Heart left ventricle (tissue), 16 donors: ENCODE measurements at regions not wholly inside any gene's neighbourhood (a gene's known extent, or its start where the extent isn't known, plus 50 kb on each side); places are given as distances from the start of the nearest gene placed in this dataset.

Experiments used
- ATAC-seq, 4 donors: fragments of 200-7000 bp; cut with Tn5 transposase; one replicate each; pipeline ENCODE4 v1.9.1; 2020 to 2022; ENCODE audit warnings: moderate library complexity in 4 of 4, mild to moderate bottlenecking in 3 of 4, moderate number of reproducible peaks in 1 of 4
- DNase-seq, 5 donors: peaks; one replicate each; pipeline ENCODE4 v3.0.0-alpha.2; 2020
- H3K27ac ChIP-seq, 12 donors: fragments of 200-600 bp; sonication (generic) in 4 of 12; one replicate each; pipeline versions ENCODE4 v1.5.0 to v1.8.0; 2016 to 2022; ENCODE audit warnings: mild to moderate bottlenecking in 2 of 12
- H3K27me3 ChIP-seq, 9 donors: fragments of 200-600 bp; sonication (generic) in 2 of 9; one replicate each; pipeline versions ENCODE4 v1.5.1 to v1.8.0; 2016 to 2022; ENCODE audit warnings: mild to moderate bottlenecking in 3 of 9
- H3K36me3 ChIP-seq, 9 donors: fragments of 200-600 bp; sonication (generic) in 2 of 9; one replicate each; pipeline versions ENCODE4 v1.5.0 to v1.8.0; 2018 to 2022; ENCODE audit warnings: mild to moderate bottlenecking in 2 of 9
- H3K4me1 ChIP-seq, 12 donors: fragments of 200-600 bp; sonication (generic) in 4 of 12; one replicate each; pipeline versions ENCODE4 v1.5.0 to v1.8.0; 2016 to 2022; ENCODE audit warnings: mild to moderate bottlenecking in 3 of 12
- H3K4me3 ChIP-seq, 12 donors: fragments of 200-600 bp; sonication (generic) in 4 of 12; one replicate each; pipeline versions ENCODE4 v1.5.0 to v1.8.0; 2017 to 2022; ENCODE audit warnings: mild to moderate bottlenecking in 9 of 12, moderate library complexity in 4 of 12
- H3K9me3 ChIP-seq, 12 donors: fragments of 200-600 bp; sonication (generic) in 4 of 12; one replicate each; pipeline versions ENCODE4 v1.5.0 to v1.8.0; 2016 to 2022; ENCODE audit warnings: mild to moderate bottlenecking in 1 of 12
- CTCF ChIP-seq, 12 donors: fragments of 200-600 bp; sonication (generic) in 4 of 12; IDR thresholded peaks; one replicate each; pipeline versions ENCODE4 v1.5.0 to v1.8.0; 2018 to 2022; ENCODE audit warnings: antibody characterized with exemption in 12 of 12, mild to moderate bottlenecking in 5 of 12
- POLR2A ChIP-seq, 2 donors: fragments of 450-650 bp; IDR thresholded peaks; one replicate each; pipeline ENCODE4 v1.6.1; 2017; ENCODE audit warnings: antibody characterized with exemption in 2 of 2, mild to moderate bottlenecking in 2 of 2, moderate library complexity in 2 of 2
- WGBS, 4 donors: extraction: QIAGEN DNeasy Blood & Tissue Kit in 2 of 4; methylation state at CpG; one replicate each; pipeline versions ENCODE4 v1.1.5 to v1.1.7; 2013 to 2018; 5-methylcytosine and 5-hydroxymethylcytosine counted together
- intact Hi-C, 10 donors: fragments of 100-400 bp; cut with DNase I; formaldehyde crosslinking; loops; one replicate each; pipeline versions ENCODE4 v1.11.1 to v1.14.2; 2022
- donor health status: ischemic (EF 13 %, LVEDD 7.1; RV severe dilation, severe dysfunction).
- donor health status: healthy with polysubstance abuse.
- donor health status: DM: no; HTN: yes; CAD: no.
- donor health status: DM: no; HTN: no; CAD: no.
- donor health status: ischemic (EF 25% LVEDD 6.9; RV normal size, moderate dysfunction).
- donor health status: ischemic (EF 25% LVEDD 5.7; RV mildly dilated, moderate dysfunction).
- donor health status: healthy.
- donor health status: DM: yes; HTN: yes; CAD: no.
- donor health status: ischemic (EF 35%, LVEDD 5.7; RV mildly dilated, moderate dysfunction).
- donor health status: nonischemic (EF 11% LVEDD 7.7; RV severe dilation, severe dysfunction).
- donor health status: DM: yes; HTN: yes; CAD: no.
- donor health status: PGD.
- donor health status: ischemic (EF 29% LVEDD 5.4; RV normal size, mild dysfunction).
- donor health status: nonischemic (EF 23%, LVEDD 6.1; RV moderate dilation, normal function).

DNA sequence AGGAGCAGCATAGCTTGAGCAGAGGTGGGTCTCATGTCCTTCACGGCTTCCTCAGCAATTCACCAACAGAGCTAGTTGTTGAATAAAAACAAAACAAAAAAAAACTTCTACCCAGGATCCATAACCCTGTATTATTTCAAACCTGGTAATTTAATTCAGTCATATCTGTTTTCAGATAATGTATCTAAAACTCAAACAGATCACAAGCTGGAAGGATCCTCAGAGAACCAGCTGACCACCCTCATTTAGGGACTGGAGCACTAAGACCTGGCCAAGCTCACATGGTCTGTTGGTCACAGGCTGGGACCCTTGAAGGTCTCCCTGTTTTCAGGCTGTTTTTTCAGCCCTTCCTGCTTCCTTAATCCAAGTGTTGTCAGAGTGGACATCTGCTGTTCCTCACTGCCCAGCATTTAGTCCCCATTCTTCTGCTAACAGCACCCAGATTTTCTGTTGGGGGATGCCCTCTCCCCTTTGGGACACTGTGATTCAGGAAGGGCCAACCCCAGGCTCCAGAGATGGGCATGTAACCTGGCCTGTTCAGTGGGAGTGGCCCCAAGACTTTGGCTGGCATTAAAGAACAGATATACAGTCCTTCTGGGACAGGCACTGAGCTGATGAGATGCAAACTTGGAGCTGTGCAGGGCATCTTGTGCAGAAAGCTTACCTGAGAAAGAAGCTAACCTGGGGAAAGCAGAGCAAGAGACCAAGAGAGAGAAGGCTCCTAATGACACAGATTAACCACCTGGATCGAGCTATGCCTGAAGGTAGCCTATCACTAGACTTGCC is 78.8 kb upstream of the SPATA12 start:
- DNase-seq (no peak), ATAC-seq (no peak)
- Histone ChIP-seq H3K4me1 (peaks cover 0 to 32% (median 4%) of the 10 kb centered on the region in 12 donors), H3K27ac (peak overlapping the region in 1 of 12 donors; percentile 75), H3K27me3 (no peaks in the 10 kb centered on the region), H3K9me3 (no peaks in the 10 kb centered on the region), H3K4me3 (no peak overlapping the region), H3K36me3 (no peaks in the 10 kb centered on the region)
- TF ChIP-seq POLR2A (IDR thresholded peaks at IDR 0.05) (no peak), CTCF (IDR thresholded peaks at IDR 0.05) (no peak)
- intact Hi-C loops: loop anchor here in 1 of 10 donors (10.0 kb wide), 1 partner anchor 427 kb away; the partner anchor contains the start of gene CCDC66
- 44 to 92% (median 67%) methylated on average over 2 of the region's 2 CpGs for WGBS, 4 donors

DNA sequence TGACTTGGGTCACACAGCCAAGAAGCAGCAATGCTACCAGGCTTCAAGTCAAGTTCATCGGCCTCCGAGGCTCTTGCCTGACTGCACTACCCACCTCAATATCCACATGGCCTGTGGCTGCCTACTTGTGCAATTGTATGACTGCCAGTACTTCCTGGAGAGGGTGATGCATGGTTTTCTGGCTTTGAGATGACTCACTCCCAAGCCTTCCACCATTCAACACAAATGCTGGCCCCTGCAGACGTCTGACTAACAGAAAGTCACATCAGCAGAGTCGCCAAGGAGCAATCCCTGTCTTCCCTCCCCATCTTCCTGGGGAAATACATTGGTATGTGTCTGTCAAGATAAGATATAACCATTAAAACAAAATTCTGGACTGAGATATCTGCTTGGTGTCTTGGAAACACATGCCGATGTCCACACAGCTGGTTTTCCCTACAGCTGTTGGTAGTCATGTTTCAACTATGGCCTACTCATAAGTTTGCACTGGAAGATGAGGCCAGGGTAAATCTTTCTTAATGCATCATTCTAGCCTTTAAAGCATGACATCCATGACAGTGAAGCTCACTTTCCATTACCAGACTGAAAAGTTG is 79.6 kb upstream of the SPATA12 start:
- H3K27ac ChIP-seq: peak overlapping the region in 1 of 12 donors; percentile 75
- no peak overlapping the region for H3K4me3 ChIP-seq
- intact Hi-C loops: loop anchor here in 1 of 10 donors (10.0 kb wide), 1 partner anchor 426 kb away; the partner anchor contains the start of gene CCDC66
- H3K9me3 ChIP-seq: no peaks in the 10 kb centered on the region
- H3K36me3 ChIP-seq: no peaks in the 10 kb centered on the region
- H3K27me3 ChIP-seq: no peaks in the 10 kb centered on the region
- ATAC-seq (peak in 3 of 4 donors; percentile 78 to 93 (median 87)), DNase-seq (peak in 3 of 5 donors; percentile 35 to 74 (median 60))
- 56 to 62% (median 57%) methylated on average over 5 of the region's 5 CpGs for WGBS, 4 donors
- H3K4me1 ChIP-seq: peaks cover 0 to 28% (median 4%) of the 10 kb centered on the region in 12 donors
- TF ChIP-seq POLR2A (IDR thresholded peaks at IDR 0.05): no peak
- no peak for TF ChIP-seq CTCF (IDR thresholded peaks at IDR 0.05)

- intact Hi-C loops: loop anchor here in 1 of 10 donors (10.0 kb wide), 1 partner anchor 425 kb away; the partner anchor contains the start of gene CCDC66
- Histone ChIP-seq H3K36me3 (no peaks in the 10 kb centered on the region), H3K4me1 (peaks cover 0 to 22% (median 4%) of the 10 kb centered on the region in 12 donors), H3K27ac (peak overlapping the region in 1 of 12 donors; percentile 7), H3K4me3 (no peak overlapping the region), H3K9me3 (no peaks in the 10 kb centered on the region), H3K27me3 (no peaks in the 10 kb centered on the region)
- ATAC-seq (no peak), DNase-seq (no peak)
- no peak for TF ChIP-seq POLR2A (IDR thresholded peaks at IDR 0.05)
- no peak for TF ChIP-seq CTCF (IDR thresholded peaks at IDR 0.05)
- 95 to 97% (median 96%) methylated on average over 5 of the region's 5 CpGs for WGBS, 4 donors
Measured at GRCh38 chr3:56980243-56980642, 80.2 kb upstream of the SPATA12 start.

- peak overlapping the region in 1 of 12 donors; percentile 7 for H3K27ac ChIP-seq
- peaks cover 0 to 20% (median 4%) of the 10 kb centered on the region in 12 donors for H3K4me1 ChIP-seq
- ATAC-seq: no peak
- H3K36me3 ChIP-seq: no peaks in the 10 kb centered on the region
- no peak for TF ChIP-seq POLR2A (IDR thresholded peaks at IDR 0.05)
- TF ChIP-seq CTCF (IDR thresholded peaks at IDR 0.05): no peak
- H3K27me3 ChIP-seq: no peaks in the 10 kb centered on the region
- no peak for DNase-seq
- no peak overlapping the region for H3K4me3 ChIP-seq
- intact Hi-C loops: loop anchor here in 1 of 10 donors (10.0 kb wide), 1 partner anchor 425 kb away; the partner anchor contains the start of gene CCDC66
- H3K9me3 ChIP-seq: no peaks in the 10 kb centered on the region
- WGBS, 4 donors: 88 to 98% (median 97%) methylated on average over 6 of the region's 6 CpGs
Measured at GRCh38 chr3:56979791-56980190, 80.7 kb upstream of the SPATA12 start.
